ENCODE measurements at regions not wholly inside any gene's neighbourhood (a gene's known extent, or its start where the extent isn't known, plus 50 kb on each side); places are given as distances from the start of the nearest gene placed in this dataset.

DNA sequence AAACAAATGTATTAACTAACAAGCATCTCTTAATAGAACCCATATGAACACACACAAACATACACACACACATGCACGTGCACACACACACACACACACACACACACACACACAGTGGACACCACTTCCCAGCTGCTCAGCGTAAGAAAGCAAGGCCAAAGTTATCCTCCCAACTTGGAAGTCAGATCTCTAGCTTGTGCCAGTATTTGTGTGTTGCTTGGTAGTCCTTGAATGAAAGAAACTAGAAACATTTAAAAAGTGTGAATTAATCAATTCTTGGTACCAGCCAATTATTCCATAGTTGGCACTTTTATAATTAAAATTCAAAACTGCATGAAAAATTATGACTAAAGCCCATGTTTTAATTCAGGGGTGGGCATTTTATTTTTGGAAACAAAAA, 178.1 kb downstream of the TMEM161B start:
- Histone ChIP-seq H3K9me3 (ENCODE audit: low read depth, low read length, poor library complexity, severe bottlenecking) (no peaks in the 10 kb centered on the region), H3K27me3 (replicated peaks; ENCODE audit: insufficient read depth, low read depth, low read length, poor library complexity) (no peaks in the 10 kb centered on the region), H3K36me3 (ENCODE audit: insufficient read depth, low read length, poor library complexity, severe bottlenecking) (no peaks in the 10 kb centered on the region), H3K27ac (ENCODE audit: low read depth, low read length, poor library complexity, severe bottlenecking) (no peak overlapping the region), H3K4me1 (ENCODE audit: insufficient read depth, low read length, poor library complexity, severe bottlenecking) (no peaks in the 10 kb centered on the region), H3K4me3 (ENCODE audit: low read depth, low read length, poor library complexity, severe bottlenecking) (no peak overlapping the region)
- TF ChIP-seq, protein P1, sequence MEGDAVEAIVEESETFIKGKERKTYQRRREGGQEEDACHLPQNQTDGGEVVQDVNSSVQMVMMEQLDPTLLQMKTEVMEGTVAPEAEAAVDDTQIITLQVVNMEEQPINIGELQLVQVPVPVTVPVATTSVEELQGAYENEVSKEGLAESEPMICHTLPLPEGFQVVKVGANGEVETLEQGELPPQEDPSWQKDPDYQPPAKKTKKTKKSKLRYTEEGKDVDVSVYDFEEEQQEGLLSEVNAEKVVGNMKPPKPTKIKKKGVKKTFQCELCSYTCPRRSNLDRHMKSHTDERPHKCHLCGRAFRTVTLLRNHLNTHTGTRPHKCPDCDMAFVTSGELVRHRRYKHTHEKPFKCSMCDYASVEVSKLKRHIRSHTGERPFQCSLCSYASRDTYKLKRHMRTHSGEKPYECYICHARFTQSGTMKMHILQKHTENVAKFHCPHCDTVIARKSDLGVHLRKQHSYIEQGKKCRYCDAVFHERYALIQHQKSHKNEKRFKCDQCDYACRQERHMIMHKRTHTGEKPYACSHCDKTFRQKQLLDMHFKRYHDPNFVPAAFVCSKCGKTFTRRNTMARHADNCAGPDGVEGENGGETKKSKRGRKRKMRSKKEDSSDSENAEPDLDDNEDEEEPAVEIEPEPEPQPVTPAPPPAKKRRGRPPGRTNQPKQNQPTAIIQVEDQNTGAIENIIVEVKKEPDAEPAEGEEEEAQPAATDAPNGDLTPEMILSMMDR (conservative IDR thresholded peaks at IDR 0.05; ENCODE audit: low read depth, low read length) = no peak
- no peak for TF ChIP-seq EZH2 (IDR thresholded peaks at IDR 0.05; ENCODE audit: borderline replicate concordance, low read depth, low read length, poor library complexity, severe bottlenecking)
- intact Hi-C loops (cut with micrococcal nuclease; ENCODE audit: unreplicated experiment) = no loop called here
- BruUV-seq (replicated peaks) = no TSS peak
- ChIA-PET POLR2A (ENCODE audit: low non-redundant PET) (no interaction called here), CTCF (no interaction called here)
- DNase-seq (ENCODE audit: low spot score) = no peak

DNA sequence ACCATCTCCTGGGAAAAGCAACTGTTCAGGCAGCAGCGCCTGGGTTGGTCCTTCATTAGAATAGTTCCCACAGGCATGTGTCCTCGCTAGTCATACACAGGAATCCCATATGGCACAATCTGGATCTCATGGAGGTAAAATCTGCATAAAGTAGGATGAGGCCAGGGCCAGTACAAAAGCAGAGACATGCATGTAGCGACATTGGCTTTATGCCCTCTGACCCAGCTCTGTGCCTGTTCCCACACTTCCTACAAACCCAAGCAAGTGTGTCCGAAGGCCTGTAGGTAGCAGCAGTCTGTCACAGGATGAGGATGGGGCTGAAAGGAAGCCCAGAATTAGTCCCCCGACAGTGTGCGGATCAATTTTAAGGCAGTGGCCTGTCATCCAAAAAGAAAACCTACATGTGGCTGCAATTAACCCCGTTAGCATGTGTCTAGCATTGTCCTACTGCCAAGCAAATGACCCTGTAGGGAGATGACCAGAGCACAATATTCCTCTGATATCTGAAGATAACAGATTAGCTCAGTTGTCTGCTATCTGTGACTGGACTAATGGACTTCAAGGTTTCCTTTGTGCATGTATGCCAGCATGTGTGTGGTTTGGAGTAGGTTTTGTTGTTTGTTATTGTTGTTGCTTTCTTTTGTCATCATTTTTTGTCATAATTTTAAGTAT, 178.8 kb downstream of the TMEM161B start:
- no peak overlapping the region for H3K4me3 ChIP-seq (ENCODE audit: low read depth, low read length, poor library complexity, severe bottlenecking)
- no peak for DNase-seq (ENCODE audit: low spot score)
- no peaks in the 10 kb centered on the region for H3K9me3 ChIP-seq (ENCODE audit: low read depth, low read length, poor library complexity, severe bottlenecking)
- ChIA-PET POLR2A (ENCODE audit: low non-redundant PET) (no interaction called here), CTCF (no interaction called here)
- H3K36me3 ChIP-seq (ENCODE audit: insufficient read depth, low read length, poor library complexity, severe bottlenecking) = no peaks in the 10 kb centered on the region
- no peak overlapping the region for H3K27ac ChIP-seq (ENCODE audit: low read depth, low read length, poor library complexity, severe bottlenecking)
- H3K27me3 ChIP-seq (replicated peaks; ENCODE audit: insufficient read depth, low read depth, low read length, poor library complexity) = no peaks in the 10 kb centered on the region
- TF ChIP-seq EZH2 (IDR thresholded peaks at IDR 0.05; ENCODE audit: borderline replicate concordance, low read depth, low read length, poor library complexity, severe bottlenecking) = no peak
- TF ChIP-seq, protein P1 (conservative IDR thresholded peaks at IDR 0.05; ENCODE audit: low read depth, low read length) = no peak
- H3K4me1 ChIP-seq (ENCODE audit: insufficient read depth, low read length, poor library complexity, severe bottlenecking) = peaks cover 5% of the 10 kb centered on the region
- no TSS peak for BruUV-seq (replicated peaks)
- intact Hi-C loops (cut with micrococcal nuclease; ENCODE audit: unreplicated experiment) = no loop called here

DNA sequence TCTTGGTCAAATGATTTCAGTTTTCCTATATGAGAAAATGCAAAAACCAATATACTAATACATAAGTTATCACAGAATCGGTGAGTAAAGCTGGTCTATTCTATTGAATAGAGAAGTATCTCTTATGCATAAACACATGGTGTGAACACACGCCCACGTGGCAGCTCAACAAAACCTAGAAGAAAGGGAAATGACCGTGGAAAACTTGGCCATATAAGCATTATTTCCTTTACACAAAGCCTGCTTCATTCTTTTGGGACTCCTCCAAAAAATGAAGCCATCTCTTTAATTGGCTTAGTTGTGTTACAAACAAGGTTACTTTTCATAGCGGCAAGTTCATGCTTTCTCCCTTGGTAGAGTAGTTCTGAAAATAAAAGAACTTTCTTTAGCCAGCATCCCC, 183.2 kb downstream of the TMEM161B start:
- Histone ChIP-seq H3K36me3 (ENCODE audit: insufficient read depth, low read length, poor library complexity, severe bottlenecking) (no peaks in the 10 kb centered on the region), H3K4me3 (ENCODE audit: low read depth, low read length, poor library complexity, severe bottlenecking) (no peak overlapping the region), H3K9me3 (ENCODE audit: low read depth, low read length, poor library complexity, severe bottlenecking) (no peaks in the 10 kb centered on the region), H3K4me1 (ENCODE audit: insufficient read depth, low read length, poor library complexity, severe bottlenecking) (peaks cover 5% of the 10 kb centered on the region), H3K27me3 (replicated peaks; ENCODE audit: insufficient read depth, low read depth, low read length, poor library complexity) (no peaks in the 10 kb centered on the region), H3K27ac (ENCODE audit: low read depth, low read length, poor library complexity, severe bottlenecking) (no peak overlapping the region)
- intact Hi-C loops (cut with micrococcal nuclease; ENCODE audit: unreplicated experiment) = no loop called here
- no TSS peak for BruUV-seq (replicated peaks)
- ChIA-PET CTCF (no interaction called here), POLR2A (ENCODE audit: low non-redundant PET) (no interaction called here)
- TF ChIP-seq, protein P1 (conservative IDR thresholded peaks at IDR 0.05; ENCODE audit: low read depth, low read length) = no peak
- no peak for TF ChIP-seq EZH2 (IDR thresholded peaks at IDR 0.05; ENCODE audit: borderline replicate concordance, low read depth, low read length, poor library complexity, severe bottlenecking)
- DNase-seq (ENCODE audit: low spot score) = peak; percentile 72

Measured in A673 (cell line).